HG03039 (cell line): ENCODE measurements at regions not wholly inside any gene's neighbourhood (a gene's known extent, or its start where the extent isn't known, plus 50 kb on each side); places are given as distances from the start of the nearest gene placed in this dataset.
"Not testable (repeated sequence)": the region's sequence is repeated elsewhere in the genome, so short reads cannot be mapped to it uniquely, and the experiment has no call there.

ENCODE experiments used
- ATAC-seq: cut with Tn5 transposase; IDR thresholded peaks from one replicate; pipeline ENCODE4 v1.9.1; 2021; ENCODE audit warnings: mild to moderate bottlenecking, moderate library complexity; ENCODE audit not compliant: unreplicated experiment

GRCh38 chr2:126952216-126952615, 53.5 kb downstream of the TEX51 start:
- no peak for ATAC-seq

- no peak for ATAC-seq
These were observed 54.8 kb downstream of the TEX51 start for GRCh38 chr2:126953483-126953882.

GRCh38 chr2:126954831-126955230, 56.1 kb downstream of the TEX51 start:
- no peak for ATAC-seq

- ATAC-seq: not testable (repeated sequence)
These were observed 58.1 kb downstream of the TEX51 start for GRCh38 chr2:126956773-126957172.

GRCh38 chr2:126963390-126963789, 64.7 kb downstream of the TEX51 start:
- ATAC-seq: no peak

GRCh38 chr2:126966601-126967000, 67.9 kb downstream of the TEX51 start:
- no peak for ATAC-seq

GRCh38 chr2:126970583-126970982, 71.9 kb downstream of the TEX51 start:
- no peak for ATAC-seq

GRCh38 chr2:126971162-126971480, 72.4 kb downstream of the TEX51 start:
- ATAC-seq: no peak

- peak; percentile 93 for ATAC-seq
These were observed 73.0 kb downstream of the TEX51 start for GRCh38 chr2:126971481-126972278.

- ATAC-seq: no peak
These were observed 73.6 kb downstream of the TEX51 start for GRCh38 chr2:126972279-126972626.

GRCh38 chr2:126973745-126974144, 75.1 kb downstream of the TEX51 start:
- ATAC-seq: no peak

GRCh38 chr2:126975671-126976655, 77.3 kb downstream of the TEX51 start:
- no peak for ATAC-seq

- no peak for ATAC-seq
These were observed 78.1 kb downstream of the TEX51 start for GRCh38 chr2:126976721-126977328.

- ATAC-seq: no peak
These were observed 79.6 kb downstream of the TEX51 start for GRCh38 chr2:126978333-126978732.

GRCh38 chr2:126979039-126980003, 80.6 kb downstream of the TEX51 start:
- no peak for ATAC-seq

GRCh38 chr2:126981476-126981875, 82.8 kb downstream of the TEX51 start:
- ATAC-seq: no peak

- ATAC-seq: no peak
These were observed 84.2 kb downstream of the TEX51 start for GRCh38 chr2:126982935-126983334.

GRCh38 chr2:126986631-126987187, 88.0 kb downstream of the TEX51 start:
- no peak for ATAC-seq

GRCh38 chr2:126988482-126988881, 89.8 kb downstream of the TEX51 start:
- no peak for ATAC-seq

GRCh38 chr2:126989064-126989463, 90.4 kb downstream of the TEX51 start:
- ATAC-seq: not testable (repeated sequence)
